ENCODE measurements at regions not wholly inside any gene's neighbourhood (a gene's known extent, or its start where the extent isn't known, plus 50 kb on each side); places are given as distances from the start of the nearest gene placed in this dataset.

GRCh38 chr13:50352720-50353480 lies 337.7 kb downstream of the KCNRG start:
- Mint-ChIP-seq H3K4me3 (no peak overlapping the region), H3K9me3 (no peaks in the 10 kb centered on the region), H3K27me3 (ENCODE audit: low read depth) (peaks cover 62% of the 10 kb centered on the region), H3K4me1 (ENCODE audit: low read depth) (peaks cover 7% of the 10 kb centered on the region), H3K36me3 (ENCODE audit: low read depth) (no peaks in the 10 kb centered on the region), H3K27ac (no peak overlapping the region)
- DNase-seq (ENCODE audit: low spot score) = no peak

GRCh38 chr13:50353651-50354415 lies 338.6 kb downstream of the KCNRG start:
- Mint-ChIP-seq H3K36me3 (ENCODE audit: low read depth) (no peaks in the 10 kb centered on the region), H3K27me3 (ENCODE audit: low read depth) (peaks cover 63% of the 10 kb centered on the region), H3K4me1 (ENCODE audit: low read depth) (peaks cover 7% of the 10 kb centered on the region), H3K9me3 (no peaks in the 10 kb centered on the region), H3K4me3 (no peak overlapping the region), H3K27ac (no peak overlapping the region)
- no peak for DNase-seq (ENCODE audit: low spot score)

- Mint-ChIP-seq H3K4me3 (no peak overlapping the region), H3K9me3 (no peaks in the 10 kb centered on the region), H3K27me3 (ENCODE audit: low read depth) (peaks cover 63% of the 10 kb centered on the region)
Measured at GRCh38 chr13:50355797-50356196, 340.6 kb downstream of the KCNRG start.

GRCh38 chr13:50357136-50357535 lies 341.9 kb downstream of the KCNRG start:
- no peak for DNase-seq (ENCODE audit: low spot score)
- no peaks in the 10 kb centered on the region for H3K9me3 Mint-ChIP-seq
- H3K36me3 Mint-ChIP-seq (ENCODE audit: low read depth) = no peaks in the 10 kb centered on the region
- peaks cover 58% of the 10 kb centered on the region for H3K27me3 Mint-ChIP-seq (ENCODE audit: low read depth)
- peaks cover 20% of the 10 kb centered on the region for H3K4me1 Mint-ChIP-seq (ENCODE audit: low read depth)
- no peak overlapping the region for H3K4me3 Mint-ChIP-seq
- no peak overlapping the region for H3K27ac Mint-ChIP-seq

More at GRCh38 chr13:50355797-50356196, 340.6 kb downstream of the KCNRG start:
- DNase-seq (ENCODE audit: low spot score) = no peak
- Mint-ChIP-seq H3K36me3 (ENCODE audit: low read depth) (no peaks in the 10 kb centered on the region), H3K27ac (no peak overlapping the region), H3K4me1 (ENCODE audit: low read depth) (peaks cover 10% of the 10 kb centered on the region)

GRCh38 chr13:50357586-50358118 lies 342.4 kb downstream of the KCNRG start:
- no peaks in the 10 kb centered on the region for H3K36me3 Mint-ChIP-seq (ENCODE audit: low read depth)

GRCh38 chr13:50358231-50359040 lies 343.2 kb downstream of the KCNRG start:
- Mint-ChIP-seq H3K4me3 (no peak overlapping the region), H3K4me1 (ENCODE audit: low read depth) (peaks cover 24% of the 10 kb centered on the region), H3K9me3 (no peaks in the 10 kb centered on the region), H3K27me3 (ENCODE audit: low read depth) (peaks cover 61% of the 10 kb centered on the region), H3K36me3 (ENCODE audit: low read depth) (no peaks in the 10 kb centered on the region), H3K27ac (no peak overlapping the region)
- no peak for DNase-seq (ENCODE audit: low spot score)

More at GRCh38 chr13:50357586-50358118, 342.4 kb downstream of the KCNRG start:
- DNase-seq (ENCODE audit: low spot score) = no peak
- H3K9me3 Mint-ChIP-seq = no peaks in the 10 kb centered on the region
- peaks cover 62% of the 10 kb centered on the region for H3K27me3 Mint-ChIP-seq (ENCODE audit: low read depth)
- no peak overlapping the region for H3K27ac Mint-ChIP-seq
- peaks cover 24% of the 10 kb centered on the region for H3K4me1 Mint-ChIP-seq (ENCODE audit: low read depth)
- H3K4me3 Mint-ChIP-seq = no peak overlapping the region

GRCh38 chr13:50359041-50359367 lies 343.8 kb downstream of the KCNRG start:
- Mint-ChIP-seq H3K4me3 (no peak overlapping the region), H3K27ac (no peak overlapping the region)
- no peak for DNase-seq (ENCODE audit: low spot score)

GRCh38 chr13:50359779-50360178 lies 344.5 kb downstream of the KCNRG start:
- H3K4me1 Mint-ChIP-seq (ENCODE audit: low read depth) = peaks cover 26% of the 10 kb centered on the region
- DNase-seq (ENCODE audit: low spot score) = no peak
- no peak overlapping the region for H3K4me3 Mint-ChIP-seq
- no peaks in the 10 kb centered on the region for H3K36me3 Mint-ChIP-seq (ENCODE audit: low read depth)
- peaks cover 64% of the 10 kb centered on the region for H3K27me3 Mint-ChIP-seq (ENCODE audit: low read depth)
- no peak overlapping the region for H3K27ac Mint-ChIP-seq
- H3K9me3 Mint-ChIP-seq = no peaks in the 10 kb centered on the region

More at GRCh38 chr13:50359041-50359367, 343.8 kb downstream of the KCNRG start:
- Mint-ChIP-seq H3K4me1 (ENCODE audit: low read depth) (peaks cover 24% of the 10 kb centered on the region), H3K36me3 (ENCODE audit: low read depth) (no peaks in the 10 kb centered on the region), H3K9me3 (no peaks in the 10 kb centered on the region), H3K27me3 (ENCODE audit: low read depth) (peaks cover 60% of the 10 kb centered on the region)

GRCh38 chr13:50360637-50361036 lies 345.4 kb downstream of the KCNRG start:
- peaks cover 30% of the 10 kb centered on the region for H3K4me1 Mint-ChIP-seq (ENCODE audit: low read depth)
- no peaks in the 10 kb centered on the region for H3K9me3 Mint-ChIP-seq
- H3K4me3 Mint-ChIP-seq = no peak overlapping the region
- H3K27me3 Mint-ChIP-seq (ENCODE audit: low read depth) = peaks cover 66% of the 10 kb centered on the region
- H3K36me3 Mint-ChIP-seq (ENCODE audit: low read depth) = no peaks in the 10 kb centered on the region
- DNase-seq (ENCODE audit: low spot score) = no peak
- no peak overlapping the region for H3K27ac Mint-ChIP-seq

GRCh38 chr13:50361282-50361681 lies 346.0 kb downstream of the KCNRG start:
- no peaks in the 10 kb centered on the region for H3K36me3 Mint-ChIP-seq (ENCODE audit: low read depth)
- H3K4me1 Mint-ChIP-seq (ENCODE audit: low read depth) = peaks cover 34% of the 10 kb centered on the region
- H3K9me3 Mint-ChIP-seq = no peaks in the 10 kb centered on the region
- peaks cover 60% of the 10 kb centered on the region for H3K27me3 Mint-ChIP-seq (ENCODE audit: low read depth)
- H3K27ac Mint-ChIP-seq = peak overlapping the region; percentile 32
- peak overlapping the region; percentile 29 for H3K4me3 Mint-ChIP-seq
- DNase-seq (ENCODE audit: low spot score) = no peak

GRCh38 chr13:50365408-50366391 lies 350.5 kb downstream of the KCNRG start:
- Mint-ChIP-seq H3K4me3 (peak overlapping the region; percentile 45), H3K36me3 (ENCODE audit: low read depth) (no peaks in the 10 kb centered on the region), H3K27me3 (ENCODE audit: low read depth) (peaks cover 70% of the 10 kb centered on the region), H3K9me3 (no peaks in the 10 kb centered on the region), H3K4me1 (ENCODE audit: low read depth) (peaks cover 47% of the 10 kb centered on the region), H3K27ac (peak overlapping the region; percentile 78)
- peak; percentile 72 for DNase-seq (ENCODE audit: low spot score)

GRCh38 chr13:50366488-50367174 lies 351.4 kb downstream of the KCNRG start:
- peak overlapping the region; percentile 45 for H3K4me3 Mint-ChIP-seq

More at GRCh38 chr13:50366488-50367174, 351.4 kb downstream of the KCNRG start:
- peaks cover 42% of the 10 kb centered on the region for H3K4me1 Mint-ChIP-seq (ENCODE audit: low read depth)
- peak; percentile 72 for DNase-seq (ENCODE audit: low spot score)
- H3K9me3 Mint-ChIP-seq = no peaks in the 10 kb centered on the region
- H3K36me3 Mint-ChIP-seq (ENCODE audit: low read depth) = no peaks in the 10 kb centered on the region
- peak overlapping the region; percentile 76 for H3K27ac Mint-ChIP-seq
- H3K27me3 Mint-ChIP-seq (ENCODE audit: low read depth) = peaks cover 73% of the 10 kb centered on the region

Measured in T-helper 2 cell treated with Interferon-gamma antibody and Interleukin-4, amounts not matched to agents 5 μg/mL and 100 μg/mL, for 36 hours (primary cell).